ENCODE measurements at regions not wholly inside any gene's neighbourhood (a gene's known extent, or its start where the extent isn't known, plus 50 kb on each side); places are given as distances from the start of the nearest gene placed in this dataset.
A peak's percentile ranks its signal among the peaks of the same experiment; 100 is the strongest.

- DNase-seq (ENCODE audit: low spot score): no peak
Observed at GRCh38 chr2:203813684-203814083, 53.9 kb upstream of the CTLA4 start.

GRCh38 chr2:203814661-203815540 is 52.7 kb upstream of the CTLA4 start:
- DNase-seq (ENCODE audit: low spot score): peak; percentile 83

GRCh38 chr2:203815541-203815898 is 52.1 kb upstream of the CTLA4 start:
- no peak for DNase-seq (ENCODE audit: low spot score)

GRCh38 chr2:203817147-203817546 is 50.4 kb upstream of the CTLA4 start:
- no peak for DNase-seq (ENCODE audit: low spot score)
